ACHN (cell line): ENCODE measurements at regions not wholly inside any gene's neighbourhood (a gene's known extent, or its start where the extent isn't known, plus 50 kb on each side); places are given as distances from the start of the nearest gene placed in this dataset.
"Not testable (repeated sequence)": the region's sequence is repeated elsewhere in the genome, so short reads cannot be mapped to it uniquely, and the experiment has no call there.

Experiments
- DNase-seq: peaks from one replicate; pipeline ENCODE4 v3.0.0-alpha.2; 2015
- in situ Hi-C: cut with HindIII; loops from 2 replicates; pipeline ENCODE4 v1.10.0; 2017; ENCODE audit warnings: low sequenced_read_pairs, low pct_ligation_motif_present, low pct_unique_long_range_greater_than_20kb

- DNase-seq, in situ Hi-C loops: not testable (repeated sequence)
Observed at GRCh38 chr15:75765551-75766305, 53.1 kb upstream of the CSPG4 start.

DNA sequence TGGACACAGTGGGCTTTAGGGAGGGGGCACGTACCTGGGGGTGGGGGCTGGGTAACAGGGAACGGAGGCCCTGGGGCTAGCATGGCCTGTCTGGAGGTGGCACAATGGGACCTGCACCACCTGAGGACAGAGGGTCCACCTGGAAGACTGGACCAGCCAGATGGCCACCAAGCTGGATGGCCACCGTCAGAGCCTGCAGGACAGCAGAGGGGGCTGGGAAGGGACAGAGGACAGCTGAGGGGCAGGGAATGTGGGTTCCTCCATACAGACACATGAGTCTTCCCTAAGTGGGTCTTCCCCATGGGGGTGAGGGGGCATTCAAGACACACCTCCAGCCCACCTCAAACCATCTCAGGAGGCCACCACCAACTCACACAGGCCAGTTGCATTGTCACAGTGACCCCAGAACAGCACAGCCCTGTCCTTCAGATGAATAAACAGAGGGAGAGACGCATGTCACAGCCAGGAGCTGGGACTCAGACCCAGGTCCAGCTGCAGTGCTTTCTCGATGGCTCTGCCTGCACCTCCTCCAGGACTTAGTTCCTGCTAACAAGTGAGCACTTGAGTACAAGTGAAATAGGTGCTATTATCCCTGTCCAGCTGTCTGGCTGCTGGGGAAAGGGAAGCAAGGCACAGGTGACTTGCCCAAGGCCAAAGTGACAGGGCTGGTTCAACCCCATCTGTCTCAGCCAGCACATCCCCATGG is 52.4 kb upstream of the CSPG4 start:
- not testable (repeated sequence) for DNase-seq

GRCh38 chr15:75763635-75764600 is 51.3 kb upstream of the CSPG4 start:
- DNase-seq, in situ Hi-C loops: not testable (repeated sequence)

More for the DNA sequence above, 52.4 kb upstream of the CSPG4 start:
- in situ Hi-C loops = not testable (repeated sequence)

DNA sequence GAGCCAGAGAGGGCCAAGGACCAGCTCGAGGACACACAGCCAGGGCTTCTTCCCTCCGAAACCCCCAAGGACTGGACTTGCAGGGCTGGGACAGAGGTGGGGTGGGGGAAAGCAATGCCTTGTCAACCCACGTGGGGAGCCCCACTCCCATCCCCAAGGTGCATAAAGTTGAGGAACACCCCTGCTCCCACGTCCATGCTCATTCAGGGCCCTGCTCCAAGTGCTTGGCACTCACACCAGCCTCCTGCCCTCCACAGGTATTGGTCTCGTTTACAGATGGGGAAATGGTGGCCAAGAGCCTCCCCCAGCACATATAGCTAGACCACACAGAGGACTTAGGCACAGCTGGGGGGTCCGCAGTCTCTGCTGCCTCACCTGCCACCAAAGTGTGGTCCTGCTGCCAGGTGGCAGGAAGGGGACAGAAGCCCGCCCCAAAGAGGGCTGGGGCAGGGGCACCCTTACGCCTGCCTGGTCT is 50.5 kb upstream of the CSPG4 start:
- in situ Hi-C loops = no loop called here
- DNase-seq = no peak
